ENCODE measurements at regions not wholly inside any gene's neighbourhood (a gene's known extent, or its start where the extent isn't known, plus 50 kb on each side); places are given as distances from the start of the nearest gene placed in this dataset.

DNA sequence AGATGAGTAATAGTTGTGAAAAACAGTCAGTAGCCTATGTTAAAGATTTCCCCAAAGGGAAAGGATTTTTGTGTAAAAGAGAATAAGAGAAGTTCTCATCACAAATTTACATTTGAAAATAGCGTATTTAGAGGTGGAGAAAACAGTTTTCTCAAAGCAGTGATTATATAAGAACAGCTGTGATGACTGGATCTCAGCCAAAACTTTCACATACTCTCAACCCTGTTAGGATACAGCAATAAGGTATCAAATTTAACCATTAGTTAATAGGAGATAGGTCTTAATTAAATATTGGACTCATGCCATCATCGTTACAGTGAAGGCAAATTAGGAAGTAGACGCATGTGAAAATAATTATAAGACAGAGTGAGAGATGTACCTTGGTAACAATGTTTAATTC lies 622.7 kb downstream of the PCDH18 start:
- H3K27ac ChIP-seq (ENCODE audit: low read depth, low read length), result no peak overlapping the region
- H3K4me3 ChIP-seq (ENCODE audit: low read depth, low read length), result no peak overlapping the region
- no peaks in the 10 kb centered on the region for H3K79me2 ChIP-seq (ENCODE audit: control insufficient read depth, insufficient read depth, low read length, unreplicated experiment)
- peaks cover 9% of the 10 kb centered on the region; the same call in 1 of the 2 replicates for H3K27me3 ChIP-seq (ENCODE audit: insufficient read depth, low read length)
- H2AFZ ChIP-seq (ENCODE audit: low read length, unreplicated experiment), result no peak overlapping the region
- H3K36me3 ChIP-seq (ENCODE audit: insufficient read depth, low read length), result no peaks in the 10 kb centered on the region
- no peaks in the 10 kb centered on the region for H3K4me1 ChIP-seq (ENCODE audit: control insufficient read depth, insufficient read depth, low read length, unreplicated experiment)

- Histone ChIP-seq H3K79me2 (ENCODE audit: control insufficient read depth, insufficient read depth, low read length, unreplicated experiment) (no peaks in the 10 kb centered on the region), H2AFZ (ENCODE audit: low read length, unreplicated experiment) (no peak overlapping the region), H3K27ac (ENCODE audit: low read depth, low read length) (no peak overlapping the region), H3K27me3 (ENCODE audit: insufficient read depth, low read length) (peaks cover 9% of the 10 kb centered on the region; the same call in 1 of the 2 replicates), H3K36me3 (ENCODE audit: insufficient read depth, low read length) (no peaks in the 10 kb centered on the region), H3K4me1 (ENCODE audit: control insufficient read depth, insufficient read depth, low read length, unreplicated experiment) (no peaks in the 10 kb centered on the region), H3K4me3 (ENCODE audit: low read depth, low read length) (no peak overlapping the region)
Measured at GRCh38 chr4:136908122-136908521, 624.2 kb downstream of the PCDH18 start.

DNA sequence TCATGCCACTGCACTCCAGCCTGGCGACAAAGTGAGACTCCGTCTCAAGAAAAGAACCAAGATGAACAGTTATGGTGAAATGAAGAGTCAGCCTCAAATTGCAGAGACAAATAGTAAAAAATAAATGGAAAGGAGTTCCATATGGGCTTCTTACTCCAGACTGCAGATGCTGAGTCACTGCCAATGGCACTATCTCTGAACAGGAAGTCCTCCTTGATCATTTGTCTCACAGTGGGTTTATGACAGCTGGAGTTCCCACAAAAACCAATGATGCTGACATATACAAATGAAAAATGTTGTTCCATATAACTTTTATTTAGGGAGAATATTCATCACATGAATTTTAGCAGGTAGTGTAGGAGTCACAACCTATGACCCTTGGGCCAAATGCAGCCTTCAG lies 631.6 kb downstream of the PCDH18 start:
- Histone ChIP-seq H3K36me3 (ENCODE audit: insufficient read depth, low read length) (no peaks in the 10 kb centered on the region), H3K27me3 (ENCODE audit: insufficient read depth, low read length) (no peaks in the 10 kb centered on the region), H2AFZ (ENCODE audit: low read length, unreplicated experiment) (no peak overlapping the region), H3K4me1 (ENCODE audit: control insufficient read depth, insufficient read depth, low read length, unreplicated experiment) (no peaks in the 10 kb centered on the region), H3K79me2 (ENCODE audit: control insufficient read depth, insufficient read depth, low read length, unreplicated experiment) (no peaks in the 10 kb centered on the region), H3K27ac (ENCODE audit: low read depth, low read length) (no peak overlapping the region), H3K4me3 (ENCODE audit: low read depth, low read length) (no peak overlapping the region)

GRCh38 chr4:136898590-136899248 lies 633.6 kb downstream of the PCDH18 start:
- Histone ChIP-seq H3K27ac (ENCODE audit: low read depth, low read length) (no peak overlapping the region), H3K79me2 (ENCODE audit: control insufficient read depth, insufficient read depth, low read length, unreplicated experiment) (no peaks in the 10 kb centered on the region), H2AFZ (ENCODE audit: low read length, unreplicated experiment) (no peak overlapping the region), H3K4me1 (ENCODE audit: control insufficient read depth, insufficient read depth, low read length, unreplicated experiment) (no peaks in the 10 kb centered on the region), H3K4me3 (ENCODE audit: low read depth, low read length) (no peak overlapping the region), H3K36me3 (ENCODE audit: insufficient read depth, low read length) (no peaks in the 10 kb centered on the region), H3K27me3 (ENCODE audit: insufficient read depth, low read length) (no peaks in the 10 kb centered on the region)

GRCh38 chr4:136893573-136893972 lies 638.7 kb downstream of the PCDH18 start:
- no peak overlapping the region for H3K27ac ChIP-seq (ENCODE audit: low read depth, low read length)
- H3K4me1 ChIP-seq (ENCODE audit: control insufficient read depth, insufficient read depth, low read length, unreplicated experiment), result no peaks in the 10 kb centered on the region
- no peaks in the 10 kb centered on the region for H3K27me3 ChIP-seq (ENCODE audit: insufficient read depth, low read length)
- no peak overlapping the region for H3K4me3 ChIP-seq (ENCODE audit: low read depth, low read length)
- H3K36me3 ChIP-seq (ENCODE audit: insufficient read depth, low read length), result no peaks in the 10 kb centered on the region
- no peaks in the 10 kb centered on the region for H3K79me2 ChIP-seq (ENCODE audit: control insufficient read depth, insufficient read depth, low read length, unreplicated experiment)
- no peak overlapping the region for H2AFZ ChIP-seq (ENCODE audit: low read length, unreplicated experiment)

GRCh38 chr4:136881666-136882065 lies 650.6 kb downstream of the PCDH18 start:
- Histone ChIP-seq H3K27ac (ENCODE audit: low read depth, low read length) (no peak overlapping the region), H3K4me1 (ENCODE audit: control insufficient read depth, insufficient read depth, low read length, unreplicated experiment) (no peaks in the 10 kb centered on the region), H3K79me2 (ENCODE audit: control insufficient read depth, insufficient read depth, low read length, unreplicated experiment) (no peaks in the 10 kb centered on the region), H3K27me3 (ENCODE audit: insufficient read depth, low read length) (no peaks in the 10 kb centered on the region), H3K36me3 (ENCODE audit: insufficient read depth, low read length) (no peaks in the 10 kb centered on the region), H3K4me3 (ENCODE audit: low read depth, low read length) (no peak overlapping the region), H2AFZ (ENCODE audit: low read length, unreplicated experiment) (no peak overlapping the region)

DNA sequence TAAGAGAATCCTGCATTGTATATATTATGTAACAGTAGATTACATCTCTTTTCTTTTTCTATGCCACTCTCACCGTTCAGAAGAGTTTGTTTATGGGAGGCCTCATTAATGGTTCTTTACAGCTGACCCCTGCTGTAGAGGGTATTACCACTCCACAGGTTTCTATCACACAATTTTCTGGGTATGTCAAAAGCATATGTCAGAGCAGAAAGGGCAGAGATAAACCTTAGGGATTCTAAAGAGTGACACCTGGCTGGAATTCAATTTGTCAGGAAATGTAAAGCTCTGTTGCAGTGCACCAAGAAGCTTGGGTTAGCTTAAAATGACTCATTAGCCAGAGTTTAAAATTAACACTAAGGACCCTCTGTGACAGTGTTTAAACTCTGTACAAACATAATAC lies 658.7 kb downstream of the PCDH18 start:
- Histone ChIP-seq H3K4me3 (ENCODE audit: low read depth, low read length) (no peak overlapping the region), H3K27ac (ENCODE audit: low read depth, low read length) (no peak overlapping the region), H2AFZ (ENCODE audit: low read length, unreplicated experiment) (no peak overlapping the region), H3K4me1 (ENCODE audit: control insufficient read depth, insufficient read depth, low read length, unreplicated experiment) (no peaks in the 10 kb centered on the region), H3K27me3 (ENCODE audit: insufficient read depth, low read length) (no peaks in the 10 kb centered on the region), H3K79me2 (ENCODE audit: control insufficient read depth, insufficient read depth, low read length, unreplicated experiment) (no peaks in the 10 kb centered on the region), H3K36me3 (ENCODE audit: insufficient read depth, low read length) (no peaks in the 10 kb centered on the region)

- Histone ChIP-seq H3K4me3 (ENCODE audit: low read depth, low read length) (no peak overlapping the region), H3K4me1 (ENCODE audit: control insufficient read depth, insufficient read depth, low read length, unreplicated experiment) (peaks cover 6% of the 10 kb centered on the region), H2AFZ (ENCODE audit: low read length, unreplicated experiment) (no peak overlapping the region), H3K79me2 (ENCODE audit: control insufficient read depth, insufficient read depth, low read length, unreplicated experiment) (no peaks in the 10 kb centered on the region), H3K36me3 (ENCODE audit: insufficient read depth, low read length) (no peaks in the 10 kb centered on the region), H3K27ac (ENCODE audit: low read depth, low read length) (no peak overlapping the region), H3K27me3 (ENCODE audit: insufficient read depth, low read length) (no peaks in the 10 kb centered on the region)
Measured at GRCh38 chr4:136867465-136867864, 664.8 kb downstream of the PCDH18 start.

- Histone ChIP-seq H3K27ac (ENCODE audit: low read depth, low read length) (no peak overlapping the region), H3K36me3 (ENCODE audit: insufficient read depth, low read length) (no peaks in the 10 kb centered on the region), H3K4me3 (ENCODE audit: low read depth, low read length) (no peak overlapping the region), H3K4me1 (ENCODE audit: control insufficient read depth, insufficient read depth, low read length, unreplicated experiment) (peaks cover 6% of the 10 kb centered on the region), H3K27me3 (ENCODE audit: insufficient read depth, low read length) (no peaks in the 10 kb centered on the region), H3K79me2 (ENCODE audit: control insufficient read depth, insufficient read depth, low read length, unreplicated experiment) (no peaks in the 10 kb centered on the region), H2AFZ (ENCODE audit: low read length, unreplicated experiment) (no peak overlapping the region)
Measured at GRCh38 chr4:136865526-136865925, 666.8 kb downstream of the PCDH18 start.

DNA sequence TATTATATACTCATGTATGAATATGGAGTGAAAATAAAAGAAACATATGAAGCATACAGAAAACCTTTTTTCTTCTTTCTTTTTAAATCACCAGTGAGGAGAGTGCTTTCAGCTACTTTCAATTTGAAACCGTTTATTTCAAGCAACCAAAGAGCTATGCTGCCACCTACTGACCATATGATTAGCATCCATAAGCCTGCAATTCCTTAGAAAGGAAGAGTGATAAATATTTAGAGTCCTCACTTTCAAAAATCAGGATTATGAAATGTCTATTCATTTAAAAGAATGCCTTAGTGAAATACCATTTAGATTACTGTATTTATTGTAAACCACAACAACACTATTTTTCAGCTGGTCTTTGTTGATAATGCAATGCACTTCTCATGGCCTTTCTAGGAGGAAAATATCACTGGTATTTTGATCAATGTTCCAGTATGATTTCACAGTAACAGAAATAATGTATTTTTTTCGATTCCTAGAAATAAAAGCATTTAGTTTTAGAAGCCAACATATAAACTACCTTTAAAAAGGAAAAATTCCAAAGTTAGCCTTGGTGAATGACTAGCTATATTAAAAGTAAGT lies 667.6 kb downstream of the PCDH18 start:
- Histone ChIP-seq H3K4me1 (ENCODE audit: control insufficient read depth, insufficient read depth, low read length, unreplicated experiment) (peaks cover 6% of the 10 kb centered on the region), H3K79me2 (ENCODE audit: control insufficient read depth, insufficient read depth, low read length, unreplicated experiment) (no peaks in the 10 kb centered on the region), H3K27me3 (ENCODE audit: insufficient read depth, low read length) (no peaks in the 10 kb centered on the region), H3K36me3 (ENCODE audit: insufficient read depth, low read length) (no peaks in the 10 kb centered on the region), H2AFZ (ENCODE audit: low read length, unreplicated experiment) (no peak overlapping the region), H3K4me3 (ENCODE audit: low read depth, low read length) (peak overlapping the region; percentile 22), H3K27ac (ENCODE audit: low read depth, low read length) (no peak overlapping the region)

GRCh38 chr4:136863756-136864155 lies 668.5 kb downstream of the PCDH18 start:
- no peaks in the 10 kb centered on the region for H3K27me3 ChIP-seq (ENCODE audit: insufficient read depth, low read length)
- peak overlapping the region; percentile 98 for H2AFZ ChIP-seq (ENCODE audit: low read length, unreplicated experiment)
- no peak overlapping the region for H3K27ac ChIP-seq (ENCODE audit: low read depth, low read length)
- H3K79me2 ChIP-seq (ENCODE audit: control insufficient read depth, insufficient read depth, low read length, unreplicated experiment), result no peaks in the 10 kb centered on the region
- no peaks in the 10 kb centered on the region for H3K36me3 ChIP-seq (ENCODE audit: insufficient read depth, low read length)
- no peak overlapping the region for H3K4me3 ChIP-seq (ENCODE audit: low read depth, low read length)
- peaks cover 6% of the 10 kb centered on the region for H3K4me1 ChIP-seq (ENCODE audit: control insufficient read depth, insufficient read depth, low read length, unreplicated experiment)

All from ACC112 (cell line).